HepG2 (cell line): ENCODE measurements at regions not wholly inside any gene's neighbourhood (a gene's known extent, or its start where the extent isn't known, plus 50 kb on each side); places are given as distances from the start of the nearest gene placed in this dataset.

ENCODE experiments used
- ATAC-seq: fragments of 200-7000 bp; cut with Tn5 transposase; 3 replicates; pipeline ENCODE4 v1.9.1; 2020; ENCODE audit warnings: mild to moderate bottlenecking, moderate library complexity
- BruUV-seq: library from RNA; stranded (reverse); fragments of 400-500 nt; replicated peaks from 2 replicates; lab custom pipeline; 2021; lab: Mats Ljungman, UMichigan
- CTCF ChIA-PET: fragments of 300-600 bp; formaldehyde crosslinking; extraction: SDS; loops from one replicate; lab custom pipeline; 2021; ENCODE audit warnings: low total read pairs, inconsistent platforms, low intra/inter-chr PET ratio; lab: Yijun Ruan, JAX
- POLR2A ChIA-PET: fragments of 350-600 bp; sonication (Branson Sonifier 250); formaldehyde crosslinking; loops from one replicate; lab custom pipeline; 2020; ENCODE audit warnings: antibody characterized with exemption, inconsistent platforms; lab: Yijun Ruan, JAX
- DNase-seq: peaks from one replicate; pipeline ENCODE4 v3.0.0-alpha.2; 2015; ENCODE audit warnings: low spot score
- FAIRE-seq: peaks from 3 replicates; lab custom pipeline; 2011; peaks lifted over from hg19 to GRCh38; lab: Jason Lieb, UNC
- H2AFZ ChIP-seq: one replicate; pipeline ENCODE4 v1.6.1; 2011; ENCODE audit warnings: low read length, inconsistent platforms
- H3K27ac ChIP-seq: fragments of 300-600 bp; 3 replicates; pipeline ENCODE4 v1.8.0; 2011; ENCODE audit warnings: mixed run types, mild to moderate bottlenecking, mixed read lengths, low read length, inconsistent platforms; ENCODE audit not compliant: insufficient read depth; ENCODE audit errors: extremely low read length
- H3K27me3 ChIP-seq, 2 experiments: fragments of 200-600 bp in 1 of 2; 2 replicates in 1 of 2; 3 replicates in 1 of 2; pipeline versions ENCODE4 v1.6.0 to v1.8.0; 2011; ENCODE audit warnings: low read length in 2 of 2, mild to moderate bottlenecking in 2 of 2, moderate library complexity in 2 of 2, inconsistent platforms in 1 of 2; ENCODE audit not compliant: insufficient read depth in 2 of 2, control insufficient read depth in 1 of 2
- H3K36me3 ChIP-seq, 2 experiments: fragments of 200-600 bp in 1 of 2; replicated peaks in 1 of 2; 2 replicates in 1 of 2; 3 replicates in 1 of 2; pipeline versions ENCODE4 v1.5.1 to v1.8.0; 2011; ENCODE audit warnings: low read length in 2 of 2, inconsistent platforms in 1 of 2; ENCODE audit not compliant: insufficient read depth in 2 of 2, control insufficient read depth in 1 of 2
- H3K4me1 ChIP-seq: 2 replicates; pipeline ENCODE4 v1.5.1; 2012; ENCODE audit warnings: low read length, inconsistent platforms; ENCODE audit not compliant: insufficient read depth
- H3K4me2 ChIP-seq: 2 replicates; pipeline ENCODE4 v1.6.0; 2011; ENCODE audit warnings: low read depth, low read length, inconsistent platforms
- H3K4me3 ChIP-seq, 3 experiments: fragments of 200-600 bp in 1 of 3; sonication (generic), shearing (Covaris generic) in 1 of 3; replicated peaks in 1 of 3; 2 replicates each; pipeline ENCODE4 v1.5.1; 2011 to 2016; ENCODE audit warnings: low read length in 3 of 3, inconsistent platforms in 2 of 3, low read depth in 2 of 3, mild to moderate bottlenecking in 2 of 3, control low read depth in 1 of 3, mixed read lengths in 1 of 3; ENCODE audit not compliant: insufficient read depth in 1 of 3
- H3K79me2 ChIP-seq: one replicate; pipeline ENCODE4 v1.6.1; 2011; ENCODE audit warnings: low read length, inconsistent platforms; ENCODE audit not compliant: insufficient read depth
- H3K9ac ChIP-seq: 2 replicates; pipeline ENCODE4 v1.6.0; 2011; ENCODE audit warnings: mild to moderate bottlenecking, low read depth, low read length, inconsistent platforms; ENCODE audit not compliant: insufficient read depth
- H3K9me3 ChIP-seq: 2 replicates; pipeline ENCODE4 v1.5.1; 2012; ENCODE audit warnings: mild to moderate bottlenecking, low read length
- H4K20me1 ChIP-seq: 2 replicates; pipeline ENCODE4 v1.6.0; 2011; ENCODE audit warnings: inconsistent platforms, mild to moderate bottlenecking, low read length, moderate library complexity; ENCODE audit not compliant: insufficient read depth
- HDAC1 ChIP-seq: sonication (generic); formaldehyde crosslinking; IDR thresholded peaks from 2 replicates; pipeline ENCODE4 v1.5.1; 2020; ENCODE audit warnings: mild to moderate bottlenecking, missing genetic modification reagents
- HNF4G ChIP-seq, 2 experiments: sonication (generic) in 1 of 2; formaldehyde crosslinking in 1 of 2; IDR thresholded peaks; 2 replicates each; pipeline versions ENCODE4 v1.4.0 to v1.6.1; 2011 to 2020; ENCODE audit warnings: borderline replicate concordance in 2 of 2, low read depth in 2 of 2, mild to moderate bottlenecking in 2 of 2, low read length in 1 of 2, missing genetic modification reagents in 1 of 2, moderate library complexity in 1 of 2
- JUN ChIP-seq: sonication (generic); formaldehyde crosslinking; IDR thresholded peaks from 2 replicates; pipeline ENCODE4 v1.4.0; 2020; ENCODE audit warnings: mild to moderate bottlenecking, missing genetic modification reagents
- NAIF1 ChIP-seq: sonication (generic); formaldehyde crosslinking; IDR thresholded peaks from 2 replicates; pipeline ENCODE4 v1.5.0; 2020; ENCODE audit warnings: mild to moderate bottlenecking, missing genetic modification reagents, borderline replicate concordance
- NCOA5 ChIP-seq: sonication (generic); formaldehyde crosslinking; IDR thresholded peaks from 2 replicates; pipeline ENCODE4 v1.4.0; 2020; ENCODE audit warnings: missing genetic modification reagents
- PHF8 ChIP-seq: sonication (generic); formaldehyde crosslinking; IDR thresholded peaks from 2 replicates; pipeline ENCODE4 v1.5.0; 2020; ENCODE audit warnings: missing genetic modification reagents
- RFX3 ChIP-seq: IDR thresholded peaks from 2 replicates; pipeline ENCODE4 v1.6.1; 2016; ENCODE audit warnings: missing biosample characterization, missing genetic modification reagents
- SUZ12 ChIP-seq: fragments of 150-350 bp; IDR thresholded peaks from 2 replicates; pipeline ENCODE4 v1.6.1; 2014; ENCODE audit warnings: low read depth, low read length
- ZNF33A ChIP-seq: sonication (generic); formaldehyde crosslinking; IDR thresholded peaks from 2 replicates; pipeline ENCODE4 v1.5.1; 2020; ENCODE audit warnings: missing genetic modification reagents, mild to moderate bottlenecking, moderate library complexity, borderline replicate concordance
- ZNF841 ChIP-seq: sonication (generic); formaldehyde crosslinking; IDR thresholded peaks from 2 replicates; pipeline ENCODE4 v1.8.1; 2023; ENCODE audit warnings: missing genetic modification reagents, borderline replicate concordance
- ZSCAN21 ChIP-seq: sonication (generic); formaldehyde crosslinking; IDR thresholded peaks from 2 replicates; pipeline ENCODE4 v1.8.0; 2022; ENCODE audit warnings: mild to moderate bottlenecking, missing genetic modification reagents, moderate library complexity, borderline replicate concordance
- WGBS: methylation state at CpG from one replicate; pipeline ENCODE4 v1.1.6; 2017; ENCODE audit warnings: low lambda C conversion rate; 5-methylcytosine and 5-hydroxymethylcytosine counted together
- in situ Hi-C: cut with HindIII; loops from 2 replicates; pipeline ENCODE4 v1.10.0; 2017; ENCODE audit warnings: low pct_unique_long_range_greater_than_20kb; ENCODE audit not compliant: extremely low pct_ligation_motif_present
- intact Hi-C: fragments of 100-400 bp; cut with micrococcal nuclease; formaldehyde crosslinking; loops from one replicate; pipeline ENCODE4 v1.10.0; 2022; ENCODE audit not compliant: unreplicated experiment
- TF ChIP-seq, protein P1 (sequence below): sonication (generic); formaldehyde crosslinking; IDR thresholded peaks from 2 replicates; pipeline ENCODE4 v1.8.1; 2022; ENCODE audit warnings: mild to moderate bottlenecking, missing genetic modification reagents
- TF ChIP-seq, protein P2 (sequence below): sonication (generic); formaldehyde crosslinking; IDR thresholded peaks from 2 replicates; pipeline ENCODE4 v1.5.0; 2020; ENCODE audit warnings: mild to moderate bottlenecking, missing genetic modification reagents
- TF ChIP-seq, protein P3 (sequence below): sonication (generic); formaldehyde crosslinking; IDR thresholded peaks from 2 replicates; pipeline ENCODE4 v1.4.0; 2020; ENCODE audit warnings: low read depth, mild to moderate bottlenecking, missing genetic modification reagents
- TF ChIP-seq, protein P4 (sequence below): sonication (generic); formaldehyde crosslinking; IDR thresholded peaks from 2 replicates; pipeline ENCODE4 v1.5.1; 2020; ENCODE audit warnings: missing genetic modification reagents, mild to moderate bottlenecking, borderline replicate concordance

DNA sequence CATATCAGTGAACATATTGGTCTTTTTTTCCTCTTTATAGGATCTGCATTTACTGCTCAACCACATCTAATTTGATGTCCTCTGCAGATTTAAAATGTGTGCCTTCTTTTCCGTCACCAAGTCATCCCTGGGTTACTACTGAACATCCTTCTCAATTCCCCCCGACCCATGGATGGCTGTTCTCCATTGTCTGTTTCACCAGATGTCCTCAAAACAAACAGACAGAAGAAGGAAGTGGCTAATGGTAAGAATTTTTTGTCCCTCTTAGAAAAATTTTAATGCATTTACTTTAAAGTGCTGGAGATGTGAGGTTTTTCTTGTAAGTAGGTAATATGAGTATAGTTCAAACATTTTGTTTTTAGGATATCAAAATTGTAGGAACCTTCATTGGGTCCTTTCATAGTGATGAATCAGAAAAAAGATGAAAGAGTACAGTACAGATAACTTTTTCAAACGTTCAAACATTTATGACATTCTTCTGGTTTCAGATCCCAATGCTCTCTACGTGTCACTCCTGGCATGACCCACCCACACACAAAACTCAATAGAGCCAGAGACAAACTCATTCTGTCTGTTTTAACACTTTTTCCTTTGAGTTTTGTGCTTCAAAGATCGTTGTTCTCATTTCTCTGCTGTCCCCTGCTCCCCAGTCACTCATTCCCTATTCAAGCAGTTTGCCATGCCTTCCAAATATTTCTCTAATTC is 276.4 kb downstream of the PRL start:
- Histone ChIP-seq H3K27me3 (0 out of 5 replicates have a peak, but pooled peaks cover 0 to 1% of the 10 kb centered on the region in 2 experiments), H3K4me2 (no peak overlapping the region), H2AFZ (no peak overlapping the region), H3K4me1 (no peaks in the 10 kb centered on the region), H3K9ac (no peak overlapping the region), H3K27ac (no peak overlapping the region), H3K9me3 (peaks cover 10% of the 10 kb centered on the region), H3K36me3 (no peaks in the 10 kb centered on the region), H3K4me3 (no peak overlapping the region), H4K20me1 (no peaks in the 10 kb centered on the region), H3K79me2 (no peaks in the 10 kb centered on the region)
- intact Hi-C loops (no loop called here), in situ Hi-C loops (no loop called here)
- TF ChIP-seq ZNF841 (CRISPR knock-in tag): no peak
- no peak for TF ChIP-seq PHF8
- TF ChIP-seq, protein P1, sequence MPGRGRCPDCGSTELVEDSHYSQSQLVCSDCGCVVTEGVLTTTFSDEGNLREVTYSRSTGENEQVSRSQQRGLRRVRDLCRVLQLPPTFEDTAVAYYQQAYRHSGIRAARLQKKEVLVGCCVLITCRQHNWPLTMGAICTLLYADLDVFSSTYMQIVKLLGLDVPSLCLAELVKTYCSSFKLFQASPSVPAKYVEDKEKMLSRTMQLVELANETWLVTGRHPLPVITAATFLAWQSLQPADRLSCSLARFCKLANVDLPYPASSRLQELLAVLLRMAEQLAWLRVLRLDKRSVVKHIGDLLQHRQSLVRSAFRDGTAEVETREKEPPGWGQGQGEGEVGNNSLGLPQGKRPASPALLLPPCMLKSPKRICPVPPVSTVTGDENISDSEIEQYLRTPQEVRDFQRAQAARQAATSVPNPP (CRISPR knock-in tag): no peak
- no peak for TF ChIP-seq ZNF33A (CRISPR knock-in tag)
- no peak for TF ChIP-seq JUN (CRISPR knock-in tag)
- no peak for TF ChIP-seq HDAC1 (CRISPR knock-in tag)
- TF ChIP-seq ZSCAN21 (CRISPR knock-in tag): no peak
- TF ChIP-seq SUZ12: no peak
- no peak for TF ChIP-seq HNF4G (IDR thresholded peaks at IDR 0.05; ENCODE audit: borderline replicate concordance, low read depth, low read length)
- no peak for TF ChIP-seq HNF4G (CRISPR knock-in tag; IDR thresholded peaks at IDR 0.05; ENCODE audit: borderline replicate concordance, low read depth)
- TF ChIP-seq RFX3 (CRISPR knock-in tag): no peak
- TF ChIP-seq NCOA5 (CRISPR knock-in tag): no peak
- TF ChIP-seq, protein P2, sequence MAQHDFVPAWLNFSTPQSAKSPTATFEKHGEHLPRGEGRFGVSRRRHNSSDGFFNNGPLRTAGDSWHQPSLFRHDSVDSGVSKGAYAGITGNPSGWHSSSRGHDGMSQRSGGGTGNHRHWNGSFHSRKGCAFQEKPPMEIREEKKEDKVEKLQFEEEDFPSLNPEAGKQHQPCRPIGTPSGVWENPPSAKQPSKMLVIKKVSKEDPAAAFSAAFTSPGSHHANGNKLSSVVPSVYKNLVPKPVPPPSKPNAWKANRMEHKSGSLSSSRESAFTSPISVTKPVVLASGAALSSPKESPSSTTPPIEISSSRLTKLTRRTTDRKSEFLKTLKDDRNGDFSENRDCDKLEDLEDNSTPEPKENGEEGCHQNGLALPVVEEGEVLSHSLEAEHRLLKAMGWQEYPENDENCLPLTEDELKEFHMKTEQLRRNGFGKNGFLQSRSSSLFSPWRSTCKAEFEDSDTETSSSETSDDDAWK (CRISPR knock-in tag): no peak
- TF ChIP-seq, protein P3, sequence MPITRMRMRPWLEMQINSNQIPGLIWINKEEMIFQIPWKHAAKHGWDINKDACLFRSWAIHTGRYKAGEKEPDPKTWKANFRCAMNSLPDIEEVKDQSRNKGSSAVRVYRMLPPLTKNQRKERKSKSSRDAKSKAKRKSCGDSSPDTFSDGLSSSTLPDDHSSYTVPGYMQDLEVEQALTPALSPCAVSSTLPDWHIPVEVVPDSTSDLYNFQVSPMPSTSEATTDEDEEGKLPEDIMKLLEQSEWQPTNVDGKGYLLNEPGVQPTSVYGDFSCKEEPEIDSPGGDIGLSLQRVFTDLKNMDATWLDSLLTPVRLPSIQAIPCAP: no peak
- no peak for TF ChIP-seq NAIF1 (CRISPR knock-in tag)
- TF ChIP-seq, protein P4, sequence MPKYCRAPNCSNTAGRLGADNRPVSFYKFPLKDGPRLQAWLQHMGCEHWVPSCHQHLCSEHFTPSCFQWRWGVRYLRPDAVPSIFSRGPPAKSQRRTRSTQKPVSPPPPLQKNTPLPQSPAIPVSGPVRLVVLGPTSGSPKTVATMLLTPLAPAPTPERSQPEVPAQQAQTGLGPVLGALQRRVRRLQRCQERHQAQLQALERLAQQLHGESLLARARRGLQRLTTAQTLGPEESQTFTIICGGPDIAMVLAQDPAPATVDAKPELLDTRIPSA (CRISPR knock-in tag): no peak
- ChIA-PET POLR2A (no interaction called here), CTCF (no interaction called here)
- WGBS: 5% methylated on average over 5 of the region's 5 CpGs
- ATAC-seq (no peak), FAIRE-seq (no peak), DNase-seq (no peak)
- BruUV-seq: no TSS peak
